Tibial nerve (tissue), 4 donors: ENCODE measurements at regions not wholly inside any gene's neighbourhood (a gene's known extent, or its start where the extent isn't known, plus 50 kb on each side); places are given as distances from the start of the nearest gene placed in this dataset.
A peak's percentile ranks its signal among the peaks of the same experiment; 100 is the strongest.

Experiments
- DNase-seq, 2 donors: peaks; one replicate each; pipeline ENCODE4 v3.0.0-alpha.2; 2019; ENCODE audit warnings: low spot score in 2 of 2
- H3K27ac ChIP-seq, 4 donors: fragments of 200-600 bp; sonication (generic) in 3 of 4; one replicate each; pipeline ENCODE4 v1.5.1; 2017 to 2019; ENCODE audit warnings: mild to moderate bottlenecking in 1 of 4
- H3K27me3 ChIP-seq, 2 donors: fragments of 200-600 bp; sonication (generic) in 1 of 2; one replicate each; pipeline versions ENCODE4 v1.5.1 to v1.6.0; 2017 to 2019
- H3K36me3 ChIP-seq, 3 donors: fragments of 200-600 bp; sonication (generic); one replicate each; pipeline ENCODE4 v1.5.1; 2018 to 2019
- H3K4me1 ChIP-seq, 4 donors: fragments of 200-600 bp; sonication (generic) in 3 of 4; one replicate each; pipeline ENCODE4 v1.5.1; 2017 to 2019
- H3K4me3 ChIP-seq, 4 donors: fragments of 200-600 bp; sonication (generic) in 3 of 4; one replicate each; pipeline ENCODE4 v1.5.1; 2017 to 2019; ENCODE audit warnings: mild to moderate bottlenecking in 1 of 4, moderate library complexity in 1 of 4
- H3K9me3 ChIP-seq, 4 donors: fragments of 200-600 bp; sonication (generic) in 3 of 4; one replicate each; pipeline ENCODE4 v1.5.1; 2017 to 2019
- CTCF ChIP-seq, 5 experiments: fragments of 200-600 bp in 3 of 5; fragments of 450-650 bp in 2 of 5; sonication (generic) in 3 of 5; IDR thresholded peaks; one replicate each; pipeline ENCODE4 v1.5.1; 2016 to 2019; ENCODE audit warnings: antibody characterized with exemption in 5 of 5, mild to moderate bottlenecking in 3 of 5, moderate library complexity in 2 of 5
- EP300 ChIP-seq, 2 donors: sonication (generic); formaldehyde crosslinking; IDR thresholded peaks; one replicate each; pipeline ENCODE4 v1.6.1; 2017; ENCODE audit warnings: antibody characterized with exemption in 2 of 2, mild to moderate bottlenecking in 1 of 2
- POLR2A ChIP-seq, 2 donors: fragments of 450-650 bp; IDR thresholded peaks; one replicate each; pipeline ENCODE4 v1.6.1; 2017; ENCODE audit warnings: antibody characterized with exemption in 2 of 2, mild to moderate bottlenecking in 2 of 2, moderate library complexity in 2 of 2
- WGBS, 2 donors: methylation state at CpG; one replicate each; pipeline ENCODE4 v1.1.5; 2018; 5-methylcytosine and 5-hydroxymethylcytosine counted together

DNA sequence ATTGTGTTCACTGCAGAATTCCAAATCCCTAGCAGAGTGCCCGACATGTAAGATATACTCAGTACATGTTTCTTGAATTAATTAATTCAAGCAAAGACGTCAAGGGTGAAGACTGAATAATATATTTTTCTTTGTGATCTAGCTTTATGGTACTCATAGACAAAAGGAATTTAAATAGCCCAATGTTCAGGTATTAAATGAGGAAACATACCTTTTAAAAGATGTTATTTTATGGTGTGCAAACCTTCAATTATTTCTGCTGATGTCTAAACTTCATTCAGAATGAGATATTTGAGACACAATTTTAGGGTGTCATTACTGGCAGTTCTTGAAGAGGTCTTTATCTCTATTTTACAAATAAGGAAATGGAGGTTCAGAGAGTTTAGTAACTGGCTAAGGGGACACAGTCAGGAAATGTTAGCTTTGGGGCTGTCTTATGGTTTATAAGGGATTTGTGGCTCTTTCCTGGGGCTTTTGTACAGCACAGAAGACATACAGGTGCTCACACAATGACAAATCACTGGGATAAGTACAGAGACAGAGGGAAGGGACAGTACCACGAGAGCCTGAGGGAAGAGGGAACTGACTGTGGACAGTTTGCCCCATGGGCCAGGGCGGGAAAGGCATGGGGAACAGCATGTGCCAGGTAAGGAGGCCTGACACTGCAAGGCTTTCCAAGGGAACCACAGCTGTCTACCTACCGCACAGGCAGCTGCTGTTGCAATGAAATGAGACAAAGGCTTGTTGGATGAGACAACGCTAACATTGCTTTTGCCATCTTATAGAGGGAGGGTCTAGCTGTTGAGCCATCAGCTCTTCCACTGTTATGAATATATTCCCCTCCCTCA lies 155.3 kb downstream of the DDX1 start:
- Histone ChIP-seq H3K4me3 (no peak overlapping the region), H3K27ac (no peak overlapping the region), H3K9me3 (peaks cover 0 to under 1% (median 0%) of the 10 kb centered on the region in 4 donors), H3K4me1 (peaks cover 0 to 5% (median 0%) of the 10 kb centered on the region in 4 donors), H3K27me3 (no peaks in the 10 kb centered on the region), H3K36me3 (no peaks in the 10 kb centered on the region)
- no peak for DNase-seq
- TF ChIP-seq POLR2A (IDR thresholded peaks at IDR 0.05) (no peak), EP300 (IDR thresholded peaks at IDR 0.05) (no peak), CTCF (IDR thresholded peaks at IDR 0.05) (no peak)
- 91 to 96% methylated on average over 6 of the region's 6 CpGs for WGBS, 2 donors

GRCh38 chr2:15747603-15748471 lies 156.2 kb downstream of the DDX1 start:
- H3K4me3 ChIP-seq = no peak overlapping the region
- peaks cover 0 to 5% (median 0%) of the 10 kb centered on the region in 4 donors for H3K4me1 ChIP-seq
- TF ChIP-seq POLR2A (IDR thresholded peaks at IDR 0.05) (no peak), CTCF (IDR thresholded peaks at IDR 0.05) (no peak), EP300 (IDR thresholded peaks at IDR 0.05) (no peak)
- no peaks in the 10 kb centered on the region for H3K27me3 ChIP-seq
- no peak overlapping the region for H3K27ac ChIP-seq
- 65 to 69% methylated on average over 14 to 15 of the region's 16 CpGs for WGBS, 2 donors
- no peaks in the 10 kb centered on the region for H3K36me3 ChIP-seq
- no peaks in the 10 kb centered on the region for H3K9me3 ChIP-seq
- DNase-seq = no peak

DNA sequence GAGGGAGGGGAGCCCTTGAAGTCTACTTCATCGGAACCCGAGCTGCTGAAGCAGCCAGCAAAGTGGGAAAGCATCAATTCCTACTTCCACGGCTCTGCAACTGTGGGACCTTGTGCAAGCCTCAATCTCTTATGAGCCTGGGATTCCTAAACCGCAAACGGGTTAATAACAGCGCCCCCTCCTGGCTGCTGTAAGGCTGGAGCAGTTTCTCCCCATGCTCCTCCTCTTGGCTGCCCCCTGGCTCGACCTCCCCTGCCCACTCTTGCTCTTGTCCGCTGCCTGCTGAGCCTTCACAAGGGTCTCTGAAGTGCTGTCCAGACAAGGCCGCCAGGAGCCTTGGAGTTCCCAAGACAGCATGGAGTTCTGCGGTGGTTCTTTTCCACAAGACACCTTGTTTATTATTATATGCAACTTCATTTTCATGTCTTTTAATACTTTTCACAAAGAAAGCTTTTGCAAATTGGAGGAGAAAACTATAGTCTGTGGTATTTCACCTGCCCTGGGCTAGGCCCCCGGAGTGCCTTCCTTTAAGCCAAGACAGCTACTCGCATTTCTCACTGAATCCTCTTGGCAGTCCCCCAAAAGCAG lies 157.2 kb downstream of the DDX1 start:
- Histone ChIP-seq H3K27ac (no peak overlapping the region), H3K4me1 (peaks cover 0 to 5% (median 0%) of the 10 kb centered on the region in 4 donors)
- 79 to 87% methylated on average over 11 to 12 of the region's 12 CpGs for WGBS, 2 donors

More for the DNA sequence above, 157.2 kb downstream of the DDX1 start:
- no peaks in the 10 kb centered on the region for H3K9me3 ChIP-seq
- no peak for DNase-seq
- no peaks in the 10 kb centered on the region for H3K36me3 ChIP-seq
- TF ChIP-seq CTCF (IDR thresholded peaks at IDR 0.05) = peak in 1 of 5 experiments; percentile 10
- no peak for TF ChIP-seq POLR2A (IDR thresholded peaks at IDR 0.05)
- no peak for TF ChIP-seq EP300 (IDR thresholded peaks at IDR 0.05)
- no peaks in the 10 kb centered on the region for H3K27me3 ChIP-seq
- no peak overlapping the region for H3K4me3 ChIP-seq
